Prostate gland (tissue), 2 donors: ENCODE measurements at regions not wholly inside any gene's neighbourhood (a gene's known extent, or its start where the extent isn't known, plus 50 kb on each side); places are given as distances from the start of the nearest gene placed in this dataset.

Source experiments
- DNase-seq: peaks from one replicate; pipeline ENCODE4 v3.0.0-alpha.2; 2019; ENCODE audit warnings: low spot score
- H3K27ac ChIP-seq, 2 donors: fragments of 200-600 bp; sonication (generic); 2 replicates each; pipeline ENCODE4 v1.5.1; 2017 to 2019
- H3K27me3 ChIP-seq: fragments of 200-600 bp; sonication (generic); replicated peaks from 2 replicates; pipeline ENCODE4 v1.5.1; 2019; ENCODE audit not compliant: insufficient read depth
- H3K36me3 ChIP-seq, 2 donors: fragments of 200-600 bp; sonication (generic); 1 replicate in 1 of 2; 2 replicates in 1 of 2; pipeline versions ENCODE4 v1.5.1 to v1.8.1; 2017 to 2019
- H3K4me1 ChIP-seq: fragments of 200-600 bp; sonication (generic); replicated peaks from 2 replicates; pipeline ENCODE4 v1.5.1; 2019
- H3K4me3 ChIP-seq, 2 donors: fragments of 200-600 bp; sonication (generic); 2 replicates each; pipeline ENCODE4 v1.5.1; 2017 to 2019
- H3K9me3 ChIP-seq: fragments of 200-600 bp; sonication (generic); 2 replicates; pipeline ENCODE4 v1.5.1; 2017
- POLR2A ChIP-seq: fragments of 450-650 bp; IDR thresholded peaks from one replicate; pipeline ENCODE4 v1.6.1; 2016; ENCODE audit warnings: antibody characterized with exemption, mild to moderate bottlenecking
- POLR2AphosphoS5 ChIP-seq: sonication (generic); formaldehyde crosslinking; IDR thresholded peaks from one replicate; pipeline ENCODE4 v1.6.1; 2017; ENCODE audit warnings: antibody characterized with exemption
- WGBS: methylation state at CpG from one replicate; pipeline ENCODE4 v1.1.5; 2018; 5-methylcytosine and 5-hydroxymethylcytosine counted together
- intact Hi-C: fragments of 100-400 bp; cut with DNase I; formaldehyde crosslinking; loops from one replicate; pipeline ENCODE4 v1.14.2; 2022
- TF ChIP-seq, protein P1 (sequence below), 4 experiments: fragments of 200-600 bp in 2 of 4; fragments of 450-650 bp in 2 of 4; sonication (generic) in 2 of 4; IDR thresholded peaks; 1 replicate in 3 of 4; 2 replicates in 1 of 4; pipeline ENCODE4 v1.5.1; 2016 to 2019; ENCODE audit warnings: antibody characterized with exemption in 4 of 4, mild to moderate bottlenecking in 2 of 4, moderate library complexity in 2 of 4

DNA sequence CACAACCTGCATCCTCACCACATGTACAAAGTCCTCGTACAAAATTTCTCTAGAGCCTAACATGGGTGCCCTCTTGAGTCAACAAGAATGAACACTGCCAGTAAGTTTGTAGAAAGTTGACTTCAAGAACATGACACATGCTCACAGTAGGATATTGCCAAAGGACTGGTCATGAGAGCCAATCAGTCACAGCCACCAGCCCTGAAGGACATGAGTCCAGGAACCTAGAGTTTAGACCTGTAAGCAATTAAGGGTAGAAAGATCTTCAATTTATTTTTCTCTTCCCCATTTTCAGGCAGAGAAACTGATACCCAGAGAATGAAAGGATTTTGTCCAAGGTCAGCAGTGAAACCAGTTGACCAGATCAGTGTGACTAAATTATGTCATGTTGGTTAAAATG lies 96.1 kb downstream of the MAFB start:
- Histone ChIP-seq H3K4me3 (no peak overlapping the region), H3K27ac (no peak overlapping the region), H3K9me3 (no peaks in the 10 kb centered on the region), H3K4me1 (no peaks in the 10 kb centered on the region), H3K36me3 (no peaks in the 10 kb centered on the region), H3K27me3 (no peaks in the 10 kb centered on the region)
- 71% methylated on average over 1 of the region's 1 CpG for WGBS
- DNase-seq = no peak
- intact Hi-C loops = no loop called here
- TF ChIP-seq POLR2AphosphoS5 (no peak), POLR2A (no peak)
- TF ChIP-seq, protein P1, sequence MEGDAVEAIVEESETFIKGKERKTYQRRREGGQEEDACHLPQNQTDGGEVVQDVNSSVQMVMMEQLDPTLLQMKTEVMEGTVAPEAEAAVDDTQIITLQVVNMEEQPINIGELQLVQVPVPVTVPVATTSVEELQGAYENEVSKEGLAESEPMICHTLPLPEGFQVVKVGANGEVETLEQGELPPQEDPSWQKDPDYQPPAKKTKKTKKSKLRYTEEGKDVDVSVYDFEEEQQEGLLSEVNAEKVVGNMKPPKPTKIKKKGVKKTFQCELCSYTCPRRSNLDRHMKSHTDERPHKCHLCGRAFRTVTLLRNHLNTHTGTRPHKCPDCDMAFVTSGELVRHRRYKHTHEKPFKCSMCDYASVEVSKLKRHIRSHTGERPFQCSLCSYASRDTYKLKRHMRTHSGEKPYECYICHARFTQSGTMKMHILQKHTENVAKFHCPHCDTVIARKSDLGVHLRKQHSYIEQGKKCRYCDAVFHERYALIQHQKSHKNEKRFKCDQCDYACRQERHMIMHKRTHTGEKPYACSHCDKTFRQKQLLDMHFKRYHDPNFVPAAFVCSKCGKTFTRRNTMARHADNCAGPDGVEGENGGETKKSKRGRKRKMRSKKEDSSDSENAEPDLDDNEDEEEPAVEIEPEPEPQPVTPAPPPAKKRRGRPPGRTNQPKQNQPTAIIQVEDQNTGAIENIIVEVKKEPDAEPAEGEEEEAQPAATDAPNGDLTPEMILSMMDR (IDR thresholded peaks at IDR 0.05) = no peak

DNA sequence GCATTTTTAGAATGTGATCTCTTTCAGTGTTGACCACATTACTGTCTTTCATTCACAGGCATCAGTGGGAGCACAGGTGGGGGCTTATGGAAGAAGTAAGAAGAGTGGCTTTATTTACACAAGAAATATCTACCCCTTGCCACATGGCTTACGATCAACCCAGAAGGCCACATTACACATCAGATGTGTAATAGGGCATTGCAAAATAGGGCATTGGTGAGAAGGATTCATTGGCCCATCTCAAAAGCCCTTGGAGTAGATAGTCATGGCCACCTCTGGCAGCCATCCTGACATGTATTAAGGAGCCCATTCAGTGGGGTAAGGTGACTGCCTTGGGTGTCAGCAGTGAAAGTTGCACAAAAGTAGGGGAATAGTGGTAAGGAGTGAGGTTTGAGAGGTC lies 97.5 kb downstream of the MAFB start:
- intact Hi-C loops = no loop called here
- Histone ChIP-seq H3K9me3 (no peaks in the 10 kb centered on the region), H3K36me3 (no peaks in the 10 kb centered on the region), H3K27me3 (no peaks in the 10 kb centered on the region), H3K4me3 (no peak overlapping the region), H3K4me1 (no peaks in the 10 kb centered on the region), H3K27ac (no peak overlapping the region)
- 87% methylated on average over 1 of the region's 1 CpG for WGBS
- DNase-seq = no peak
- TF ChIP-seq POLR2AphosphoS5 = no peak
- TF ChIP-seq POLR2A = no peak
- TF ChIP-seq, protein P1 (IDR thresholded peaks at IDR 0.05) = no peak

DNA sequence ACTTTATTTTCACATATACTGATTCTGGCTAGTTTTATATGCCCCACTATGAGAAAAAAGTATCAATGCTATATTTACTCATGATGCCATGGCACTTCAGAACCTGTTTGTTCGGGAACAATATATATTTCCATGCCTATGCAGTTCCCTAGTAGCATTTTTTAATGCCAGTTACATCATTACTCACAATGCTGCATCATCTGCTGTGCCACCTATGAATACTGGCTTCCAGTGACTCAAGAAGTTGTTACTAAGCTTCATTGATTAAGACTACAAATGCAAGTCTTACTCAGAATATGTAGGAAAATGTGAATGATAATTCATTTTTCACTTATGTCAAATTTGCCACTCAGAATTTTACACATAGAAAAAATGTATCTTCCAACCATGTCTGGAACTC lies 97.9 kb downstream of the MAFB start:
- 38% methylated on average over 1 of the region's 1 CpG for WGBS
- intact Hi-C loops = no loop called here
- no peaks in the 10 kb centered on the region for H3K4me1 ChIP-seq

DNA sequence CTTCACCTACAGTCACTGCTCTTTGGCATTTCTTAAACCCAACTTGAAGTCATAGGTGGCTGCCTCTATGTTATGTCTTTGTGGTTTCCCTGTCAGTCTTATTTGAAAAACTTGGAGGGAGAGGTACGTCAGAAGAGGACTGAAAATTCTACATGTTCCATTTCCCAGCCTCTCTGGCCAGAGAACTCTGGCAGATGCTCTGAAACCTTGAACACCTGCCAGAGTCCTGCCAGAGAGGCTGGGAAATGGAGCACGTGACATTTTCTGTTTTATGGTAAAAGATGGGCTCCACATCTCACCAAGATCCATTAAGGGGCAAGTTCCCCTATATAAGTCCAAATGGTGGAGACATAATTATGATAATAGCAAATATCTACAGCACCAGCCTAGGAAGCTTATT lies 99.5 kb downstream of the MAFB start:
- Histone ChIP-seq H3K4me1 (no peaks in the 10 kb centered on the region), H3K9me3 (no peaks in the 10 kb centered on the region), H3K27me3 (no peaks in the 10 kb centered on the region), H3K27ac (no peak overlapping the region), H3K36me3 (no peaks in the 10 kb centered on the region), H3K4me3 (no peak overlapping the region)
- intact Hi-C loops = no loop called here
- WGBS = 33% methylated on average over 2 of the region's 2 CpGs
- no peak for DNase-seq
- TF ChIP-seq POLR2AphosphoS5 (no peak), POLR2A (no peak)
- TF ChIP-seq, protein P1 (IDR thresholded peaks at IDR 0.05) = no peak

More for the DNA sequence above, 97.9 kb downstream of the MAFB start:
- TF ChIP-seq, protein P1 (IDR thresholded peaks at IDR 0.05) = no peak
- TF ChIP-seq POLR2A (no peak), POLR2AphosphoS5 (no peak)
- no peak for DNase-seq
- Histone ChIP-seq H3K9me3 (no peaks in the 10 kb centered on the region), H3K27ac (no peak overlapping the region), H3K4me3 (no peak overlapping the region), H3K36me3 (no peaks in the 10 kb centered on the region), H3K27me3 (no peaks in the 10 kb centered on the region)

DNA sequence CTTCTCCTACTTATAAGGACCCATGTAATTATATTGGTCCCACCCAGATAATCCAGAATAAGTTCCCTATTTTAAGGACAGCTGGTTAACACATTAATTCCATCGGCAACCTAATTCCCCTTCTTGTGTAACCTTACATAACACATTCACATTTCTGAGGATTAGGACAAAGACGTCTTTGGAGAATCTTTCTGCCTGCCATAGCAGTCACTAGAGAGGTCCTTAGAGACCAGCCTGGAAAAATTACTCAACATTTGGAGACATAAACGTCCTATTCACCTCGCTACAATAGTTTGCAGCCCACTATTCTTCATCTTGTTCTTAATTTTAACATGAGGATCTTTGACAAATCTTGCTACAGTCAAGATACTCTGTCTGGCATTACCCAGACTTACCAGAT lies 100.1 kb downstream of the MAFB start:
- Histone ChIP-seq H3K27ac (no peak overlapping the region), H3K4me1 (no peaks in the 10 kb centered on the region), H3K36me3 (no peaks in the 10 kb centered on the region), H3K9me3 (no peaks in the 10 kb centered on the region), H3K27me3 (no peaks in the 10 kb centered on the region), H3K4me3 (no peak overlapping the region)
- WGBS = 88% methylated on average over 4 of the region's 4 CpGs
- intact Hi-C loops = no loop called here
- no peak for DNase-seq
- TF ChIP-seq, protein P1 (IDR thresholded peaks at IDR 0.05) = no peak
- TF ChIP-seq POLR2AphosphoS5 (no peak), POLR2A (no peak)
